ENCODE measurements at regions not wholly inside any gene's neighbourhood (a gene's known extent, or its start where the extent isn't known, plus 50 kb on each side); places are given as distances from the start of the nearest gene placed in this dataset.

DNA sequence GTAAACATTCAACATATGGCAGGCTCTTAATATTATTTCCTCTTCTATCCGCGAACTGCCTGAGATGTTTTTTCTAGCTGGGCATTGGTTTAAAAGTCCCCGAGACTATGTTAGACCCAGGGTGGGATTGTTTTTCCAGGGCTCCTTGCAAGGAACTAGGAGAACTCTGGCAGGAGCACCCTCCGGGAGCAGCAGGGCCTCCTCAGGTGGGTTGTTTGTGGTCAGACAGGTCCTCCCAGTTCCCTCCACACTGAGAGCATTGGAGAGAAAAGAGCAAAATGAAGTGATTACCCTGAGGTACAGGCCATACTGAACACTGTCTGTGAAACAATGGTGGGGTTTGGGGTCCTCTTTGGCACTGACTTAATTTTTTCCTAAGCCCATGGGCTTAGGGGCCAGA is 115.9 kb upstream of the LGALSL start:
- TF ChIP-seq, protein P1, sequence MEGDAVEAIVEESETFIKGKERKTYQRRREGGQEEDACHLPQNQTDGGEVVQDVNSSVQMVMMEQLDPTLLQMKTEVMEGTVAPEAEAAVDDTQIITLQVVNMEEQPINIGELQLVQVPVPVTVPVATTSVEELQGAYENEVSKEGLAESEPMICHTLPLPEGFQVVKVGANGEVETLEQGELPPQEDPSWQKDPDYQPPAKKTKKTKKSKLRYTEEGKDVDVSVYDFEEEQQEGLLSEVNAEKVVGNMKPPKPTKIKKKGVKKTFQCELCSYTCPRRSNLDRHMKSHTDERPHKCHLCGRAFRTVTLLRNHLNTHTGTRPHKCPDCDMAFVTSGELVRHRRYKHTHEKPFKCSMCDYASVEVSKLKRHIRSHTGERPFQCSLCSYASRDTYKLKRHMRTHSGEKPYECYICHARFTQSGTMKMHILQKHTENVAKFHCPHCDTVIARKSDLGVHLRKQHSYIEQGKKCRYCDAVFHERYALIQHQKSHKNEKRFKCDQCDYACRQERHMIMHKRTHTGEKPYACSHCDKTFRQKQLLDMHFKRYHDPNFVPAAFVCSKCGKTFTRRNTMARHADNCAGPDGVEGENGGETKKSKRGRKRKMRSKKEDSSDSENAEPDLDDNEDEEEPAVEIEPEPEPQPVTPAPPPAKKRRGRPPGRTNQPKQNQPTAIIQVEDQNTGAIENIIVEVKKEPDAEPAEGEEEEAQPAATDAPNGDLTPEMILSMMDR (IDR thresholded peaks at IDR 0.05), result no peak
- TF ChIP-seq ZFX (IDR thresholded peaks at IDR 0.05; ENCODE audit: borderline replicate concordance), result no peak

Data from 22Rv1 (cell line).